ENCODE measurements at regions not wholly inside any gene's neighbourhood (a gene's known extent, or its start where the extent isn't known, plus 50 kb on each side); places are given as distances from the start of the nearest gene placed in this dataset.

- TF ChIP-seq ZNF565 (CRISPR knock-in tag; conservative IDR thresholded peaks at IDR 0.05; ENCODE audit: low read depth) = no peak
- TF ChIP-seq ARNTL (CRISPR knock-in tag; IDR thresholded peaks at IDR 0.05; ENCODE audit: borderline replicate concordance, low read depth) = no peak
- TF ChIP-seq BACH2 (CRISPR knock-in tag; IDR thresholded peaks at IDR 0.05; ENCODE audit: borderline replicate concordance) = no peak
- no peak for TF ChIP-seq TOX (CRISPR knock-in tag; IDR thresholded peaks at IDR 0.05; ENCODE audit: borderline replicate concordance)
- TF ChIP-seq TCF4 (CRISPR knock-in tag; IDR thresholded peaks at IDR 0.05; ENCODE audit: borderline replicate concordance) = no peak
- TF ChIP-seq ZNF70 (CRISPR knock-in tag; IDR thresholded peaks at IDR 0.05) = no peak
- no peak for TF ChIP-seq PPARA (CRISPR knock-in tag; IDR thresholded peaks at IDR 0.05; ENCODE audit: borderline replicate concordance)
- TF ChIP-seq CSDC2 (CRISPR knock-in tag; IDR thresholded peaks at IDR 0.05) = no peak
- TF ChIP-seq CSRNP3 (CRISPR knock-in tag; IDR thresholded peaks at IDR 0.05) = no peak
- TF ChIP-seq ZFP30 (CRISPR knock-in tag; IDR thresholded peaks at IDR 0.05) = no peak
- TF ChIP-seq TSHZ2 (CRISPR knock-in tag; IDR thresholded peaks at IDR 0.05) = no peak
- no peak for TF ChIP-seq ZNF8 (CRISPR knock-in tag; IDR thresholded peaks at IDR 0.05)
- TF ChIP-seq RARB (CRISPR knock-in tag; IDR thresholded peaks at IDR 0.05) = no peak
- no peak for ATAC-seq
Observed at GRCh38 chr4:22072240-22072639, 123.7 kb upstream of the KCNIP4 start.

- TF ChIP-seq CSDC2 (CRISPR knock-in tag; IDR thresholded peaks at IDR 0.05) = no peak
- TF ChIP-seq TOX (CRISPR knock-in tag; IDR thresholded peaks at IDR 0.05; ENCODE audit: borderline replicate concordance) = no peak
- no peak for TF ChIP-seq SNAI2 (CRISPR knock-in tag; IDR thresholded peaks at IDR 0.05)
- no peak for TF ChIP-seq POU6F1 (CRISPR knock-in tag; IDR thresholded peaks at IDR 0.05; ENCODE audit: borderline replicate concordance, low read depth)
- no peak for TF ChIP-seq OSR1 (CRISPR knock-in tag; IDR thresholded peaks at IDR 0.05)
- no peak for TF ChIP-seq ARNTL (CRISPR knock-in tag; IDR thresholded peaks at IDR 0.05; ENCODE audit: borderline replicate concordance, low read depth)
- no peak for TF ChIP-seq TCF4 (CRISPR knock-in tag; IDR thresholded peaks at IDR 0.05; ENCODE audit: borderline replicate concordance)
- TF ChIP-seq CREB5 (CRISPR knock-in tag; IDR thresholded peaks at IDR 0.05; ENCODE audit: low read depth) = no peak
- TF ChIP-seq ZNF565 (CRISPR knock-in tag; conservative IDR thresholded peaks at IDR 0.05; ENCODE audit: low read depth) = no peak
- no peak for TF ChIP-seq ZFP3 (CRISPR knock-in tag; IDR thresholded peaks at IDR 0.05)
- TF ChIP-seq CSRNP3 (CRISPR knock-in tag; IDR thresholded peaks at IDR 0.05) = no peak
- no peak; the same call in 2 of the 3 replicates for ATAC-seq
Observed at GRCh38 chr4:22071749-22072148, 123.2 kb upstream of the KCNIP4 start.

- no peak for ATAC-seq
- TF ChIP-seq TSHZ2 (CRISPR knock-in tag; IDR thresholded peaks at IDR 0.05) (no peak), BACH2 (CRISPR knock-in tag; IDR thresholded peaks at IDR 0.05; ENCODE audit: borderline replicate concordance) (no peak), POU6F1 (CRISPR knock-in tag; IDR thresholded peaks at IDR 0.05; ENCODE audit: borderline replicate concordance, low read depth) (no peak), PPARA (CRISPR knock-in tag; IDR thresholded peaks at IDR 0.05; ENCODE audit: borderline replicate concordance) (no peak), TCF4 (CRISPR knock-in tag; IDR thresholded peaks at IDR 0.05; ENCODE audit: borderline replicate concordance) (no peak), ZFP3 (CRISPR knock-in tag; IDR thresholded peaks at IDR 0.05) (no peak), CSDC2 (CRISPR knock-in tag; IDR thresholded peaks at IDR 0.05) (no peak), RARB (CRISPR knock-in tag; IDR thresholded peaks at IDR 0.05) (no peak), ISL1 (CRISPR knock-in tag; IDR thresholded peaks at IDR 0.05) (no peak), OSR1 (CRISPR knock-in tag; IDR thresholded peaks at IDR 0.05) (no peak), PATZ1 (CRISPR knock-in tag; IDR thresholded peaks at IDR 0.05; ENCODE audit: borderline replicate concordance) (no peak), TOX (CRISPR knock-in tag; IDR thresholded peaks at IDR 0.05; ENCODE audit: borderline replicate concordance) (no peak), ZNF565 (CRISPR knock-in tag; conservative IDR thresholded peaks at IDR 0.05; ENCODE audit: low read depth) (no peak)
Observed at GRCh38 chr4:22070256-22070655, 121.7 kb upstream of the KCNIP4 start.
